Nephron progenitor cell (in vitro differentiated cells): ENCODE measurements at regions not wholly inside any gene's neighbourhood (a gene's known extent, or its start where the extent isn't known, plus 50 kb on each side); places are given as distances from the start of the nearest gene placed in this dataset.

ENCODE experiments used
- DNase-seq: peaks from one replicate; pipeline ENCODE4 v3.0.0; 2021
- H3K27ac Mint-ChIP-seq: 2 replicates; pipeline ENCODE4 v1.8.0; 2021; ENCODE audit warnings: mild to moderate bottlenecking, moderate library complexity, mixed read lengths
- H3K27me3 Mint-ChIP-seq: 2 replicates; pipeline ENCODE4 v1.8.0; 2021; ENCODE audit warnings: mild to moderate bottlenecking, low read depth, mixed read lengths; ENCODE audit not compliant: poor library complexity
- H3K36me3 Mint-ChIP-seq: 2 replicates; pipeline ENCODE4 v1.8.0; 2021; ENCODE audit warnings: low read depth, mixed read lengths
- H3K4me1 Mint-ChIP-seq: 2 replicates; pipeline ENCODE4 v1.8.0; 2021; ENCODE audit warnings: mixed read lengths
- H3K4me3 Mint-ChIP-seq: 2 replicates; pipeline ENCODE4 v1.8.0; 2021; ENCODE audit warnings: mild to moderate bottlenecking, moderate library complexity, mixed read lengths
- H3K9me3 Mint-ChIP-seq: 2 replicates; pipeline ENCODE4 v1.8.0; 2021; ENCODE audit warnings: mild to moderate bottlenecking, moderate library complexity, mixed read lengths
- CTCF ChIP-seq: fragments of 200-600 bp; sonication (generic); IDR thresholded peaks from 2 replicates; pipeline ENCODE4 v1.5.0; 2021; ENCODE audit warnings: antibody characterized with exemption

GRCh38 chr1:60867782-60868181, 214.6 kb upstream of the NFIA start:
- no peaks in the 10 kb centered on the region for H3K9me3 Mint-ChIP-seq
- peaks cover 9% of the 10 kb centered on the region for H3K4me1 Mint-ChIP-seq
- peaks cover 7% of the 10 kb centered on the region for H3K27me3 Mint-ChIP-seq
- H3K36me3 Mint-ChIP-seq, result no peaks in the 10 kb centered on the region
- TF ChIP-seq CTCF, result no peak
- DNase-seq, result no peak
- H3K27ac Mint-ChIP-seq, result no peak overlapping the region
- no peak overlapping the region for H3K4me3 Mint-ChIP-seq

GRCh38 chr1:60866917-60867531, 215.3 kb upstream of the NFIA start:
- no peak for TF ChIP-seq CTCF
- H3K27me3 Mint-ChIP-seq, result peaks cover 7% of the 10 kb centered on the region
- no peak for DNase-seq
- H3K27ac Mint-ChIP-seq, result no peak overlapping the region
- no peak overlapping the region for H3K4me3 Mint-ChIP-seq
- no peaks in the 10 kb centered on the region for H3K36me3 Mint-ChIP-seq
- no peaks in the 10 kb centered on the region for H3K9me3 Mint-ChIP-seq
- H3K4me1 Mint-ChIP-seq, result peaks cover 5% of the 10 kb centered on the region

- Mint-ChIP-seq H3K36me3 (no peaks in the 10 kb centered on the region), H3K9me3 (no peaks in the 10 kb centered on the region), H3K27ac (no peak overlapping the region), H3K27me3 (peaks cover 6% of the 10 kb centered on the region), H3K4me3 (no peak overlapping the region), H3K4me1 (peaks cover 6% of the 10 kb centered on the region)
- DNase-seq, result no peak
- no peak for TF ChIP-seq CTCF
Measured at GRCh38 chr1:60866226-60866900, 216.0 kb upstream of the NFIA start.

- H3K36me3 Mint-ChIP-seq, result no peaks in the 10 kb centered on the region
- no peak overlapping the region for H3K4me3 Mint-ChIP-seq
- no peak overlapping the region for H3K27ac Mint-ChIP-seq
- no peaks in the 10 kb centered on the region for H3K9me3 Mint-ChIP-seq
- H3K4me1 Mint-ChIP-seq, result peaks cover 9% of the 10 kb centered on the region
- peaks cover 3% of the 10 kb centered on the region for H3K27me3 Mint-ChIP-seq
- DNase-seq, result no peak
- TF ChIP-seq CTCF, result no peak
Measured at GRCh38 chr1:60865166-60865565, 217.2 kb upstream of the NFIA start.

GRCh38 chr1:60864722-60865121, 217.6 kb upstream of the NFIA start:
- Mint-ChIP-seq H3K36me3 (no peaks in the 10 kb centered on the region), H3K4me3 (no peak overlapping the region), H3K9me3 (no peaks in the 10 kb centered on the region), H3K27me3 (peaks cover 3% of the 10 kb centered on the region), H3K4me1 (peaks cover 9% of the 10 kb centered on the region), H3K27ac (no peak overlapping the region)
- no peak for DNase-seq
- no peak for TF ChIP-seq CTCF

- Mint-ChIP-seq H3K4me3 (no peak overlapping the region), H3K27me3 (peaks cover 5% of the 10 kb centered on the region), H3K36me3 (no peaks in the 10 kb centered on the region), H3K27ac (no peak overlapping the region), H3K9me3 (no peaks in the 10 kb centered on the region), H3K4me1 (peaks cover 9% of the 10 kb centered on the region)
- TF ChIP-seq CTCF, result no peak
- no peak for DNase-seq
Measured at GRCh38 chr1:60863131-60863530, 219.2 kb upstream of the NFIA start.
